Lower leg skin (tissue), 4 donors: ENCODE measurements at regions not wholly inside any gene's neighbourhood (a gene's known extent, or its start where the extent isn't known, plus 50 kb on each side); places are given as distances from the start of the nearest gene placed in this dataset.

ENCODE experiments used
- DNase-seq, 2 donors: peaks; one replicate each; pipeline ENCODE4 v3.0.0-alpha.2; 2019; ENCODE audit warnings: low spot score in 2 of 2
- H3K4me3 ChIP-seq: fragments of 200-600 bp; sonication (generic); 2 replicates; pipeline ENCODE4 v1.5.1; 2017; ENCODE audit warnings: mild to moderate bottlenecking, low read depth; ENCODE audit not compliant: poor library complexity, severe bottlenecking
- POLR2A ChIP-seq, 2 donors: fragments of 450-650 bp; IDR thresholded peaks; one replicate each; pipeline ENCODE4 v1.6.1; 2016 to 2017; ENCODE audit warnings: antibody characterized with exemption in 2 of 2, mild to moderate bottlenecking in 1 of 2, moderate library complexity in 1 of 2
- WGBS, 2 donors: methylation state at CpG; one replicate each; pipeline ENCODE4 v1.1.5; 2018; 5-methylcytosine and 5-hydroxymethylcytosine counted together
- intact Hi-C: fragments of 100-400 bp; cut with DNase I; formaldehyde crosslinking; loops from one replicate; pipeline ENCODE4 v1.15.0; 2023; ENCODE audit warnings: low total_unique reads
- TF ChIP-seq, protein P1 (sequence below), 3 donors: fragments of 450-650 bp; IDR thresholded peaks; one replicate each; pipeline ENCODE4 v1.5.1; 2016; ENCODE audit warnings: antibody characterized with exemption in 3 of 3, mild to moderate bottlenecking in 3 of 3, moderate library complexity in 2 of 3

GRCh38 chr2:7269106-7269643, 352.0 kb downstream of the RNF144A start:
- DNase-seq, result no peak
- TF ChIP-seq, protein P1, sequence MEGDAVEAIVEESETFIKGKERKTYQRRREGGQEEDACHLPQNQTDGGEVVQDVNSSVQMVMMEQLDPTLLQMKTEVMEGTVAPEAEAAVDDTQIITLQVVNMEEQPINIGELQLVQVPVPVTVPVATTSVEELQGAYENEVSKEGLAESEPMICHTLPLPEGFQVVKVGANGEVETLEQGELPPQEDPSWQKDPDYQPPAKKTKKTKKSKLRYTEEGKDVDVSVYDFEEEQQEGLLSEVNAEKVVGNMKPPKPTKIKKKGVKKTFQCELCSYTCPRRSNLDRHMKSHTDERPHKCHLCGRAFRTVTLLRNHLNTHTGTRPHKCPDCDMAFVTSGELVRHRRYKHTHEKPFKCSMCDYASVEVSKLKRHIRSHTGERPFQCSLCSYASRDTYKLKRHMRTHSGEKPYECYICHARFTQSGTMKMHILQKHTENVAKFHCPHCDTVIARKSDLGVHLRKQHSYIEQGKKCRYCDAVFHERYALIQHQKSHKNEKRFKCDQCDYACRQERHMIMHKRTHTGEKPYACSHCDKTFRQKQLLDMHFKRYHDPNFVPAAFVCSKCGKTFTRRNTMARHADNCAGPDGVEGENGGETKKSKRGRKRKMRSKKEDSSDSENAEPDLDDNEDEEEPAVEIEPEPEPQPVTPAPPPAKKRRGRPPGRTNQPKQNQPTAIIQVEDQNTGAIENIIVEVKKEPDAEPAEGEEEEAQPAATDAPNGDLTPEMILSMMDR (IDR thresholded peaks at IDR 0.05), result no peak
- TF ChIP-seq POLR2A (IDR thresholded peaks at IDR 0.05), result no peak
- 96 to 98% methylated on average over 8 of the region's 8 CpGs for WGBS, 2 donors
- no peak overlapping the region for H3K4me3 ChIP-seq
- intact Hi-C loops, result no loop called here

DNA sequence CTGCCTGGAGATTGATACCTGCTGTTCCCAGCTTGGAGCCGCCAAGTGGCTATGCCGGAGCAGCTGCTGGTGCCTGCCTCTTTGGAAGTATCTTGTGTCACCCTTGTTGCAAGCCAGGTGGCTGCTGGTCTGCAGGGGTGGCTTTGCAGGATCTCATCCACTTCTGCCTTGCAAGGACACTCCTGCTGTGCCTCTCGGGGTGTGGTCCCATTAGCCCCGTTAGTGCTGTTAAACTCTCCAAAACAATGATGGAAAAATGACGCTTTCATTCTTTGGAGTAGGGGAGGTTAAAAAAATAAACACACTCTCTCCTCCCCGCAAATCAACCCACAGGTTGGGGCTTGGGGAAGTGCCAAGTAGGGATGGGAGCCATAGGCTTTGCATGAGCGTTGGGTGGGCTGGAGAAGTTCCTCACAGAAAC, 352.8 kb downstream of the RNF144A start:
- intact Hi-C loops, result no loop called here
- H3K4me3 ChIP-seq, result no peak overlapping the region
- DNase-seq, result no peak
- TF ChIP-seq, protein P1 (IDR thresholded peaks at IDR 0.05), result no peak
- TF ChIP-seq POLR2A (IDR thresholded peaks at IDR 0.05), result no peak
- 71 to 73% methylated on average over 6 to 7 of the region's 7 CpGs for whole genome bisulfite sequencing, 2 donors

GRCh38 chr2:7272210-7272609, 355.0 kb downstream of the RNF144A start:
- DNase-seq, result no peak
- WGBS, 2 donors, result 43 to 53% methylated on average over 3 of the region's 3 CpGs
- TF ChIP-seq, protein P1 (IDR thresholded peaks at IDR 0.05), result no peak
- TF ChIP-seq POLR2A (IDR thresholded peaks at IDR 0.05), result no peak
- intact Hi-C loops, result no loop called here
- H3K4me3 ChIP-seq, result no peak overlapping the region

GRCh38 chr2:7278984-7279383, 361.8 kb downstream of the RNF144A start:
- TF ChIP-seq POLR2A (IDR thresholded peaks at IDR 0.05), result no peak
- TF ChIP-seq, protein P1 (IDR thresholded peaks at IDR 0.05), result no peak
- no peak for DNase-seq
- no peak overlapping the region for H3K4me3 ChIP-seq
- intact Hi-C loops, result no loop called here

GRCh38 chr2:7279421-7279949, 362.3 kb downstream of the RNF144A start:
- 53 to 75% methylated on average over 7 of the region's 7 CpGs for WGBS, 2 donors
- H3K4me3 ChIP-seq, result no peak overlapping the region
- TF ChIP-seq, protein P1 (IDR thresholded peaks at IDR 0.05), result no peak
- no peak for TF ChIP-seq POLR2A (IDR thresholded peaks at IDR 0.05)
- DNase-seq, result no peak
- intact Hi-C loops, result no loop called here

- TF ChIP-seq POLR2A (IDR thresholded peaks at IDR 0.05), result no peak
- TF ChIP-seq, protein P1 (IDR thresholded peaks at IDR 0.05), result no peak
- H3K4me3 ChIP-seq, result no peak overlapping the region
- intact Hi-C loops, result no loop called here
- WGBS, 2 donors, result 55 to 77% methylated on average over 3 of the region's 3 CpGs
- no peak for DNase-seq
These were observed 363.6 kb downstream of the RNF144A start for GRCh38 chr2:7280790-7281189.
